GM19099 (cell line): ENCODE measurements at regions not wholly inside any gene's neighbourhood (a gene's known extent, or its start where the extent isn't known, plus 50 kb on each side); places are given as distances from the start of the nearest gene placed in this dataset.
A peak's percentile ranks its signal among the peaks of the same experiment; 100 is the strongest.

Experiments used
- POLR2A ChIP-seq: IDR thresholded peaks from 3 replicates; pipeline ENCODE4 v1.6.1; 2011; ENCODE audit warnings: low read depth; ENCODE audit not compliant: insufficient read length; ENCODE audit errors: extremely low read depth

GRCh38 chr4:184335520-184335919 is 117.8 kb upstream of the ENPP6 start:
- TF ChIP-seq POLR2A = no peak

GRCh38 chr4:184331268-184331995 is 113.8 kb upstream of the ENPP6 start:
- no peak for TF ChIP-seq POLR2A

DNA sequence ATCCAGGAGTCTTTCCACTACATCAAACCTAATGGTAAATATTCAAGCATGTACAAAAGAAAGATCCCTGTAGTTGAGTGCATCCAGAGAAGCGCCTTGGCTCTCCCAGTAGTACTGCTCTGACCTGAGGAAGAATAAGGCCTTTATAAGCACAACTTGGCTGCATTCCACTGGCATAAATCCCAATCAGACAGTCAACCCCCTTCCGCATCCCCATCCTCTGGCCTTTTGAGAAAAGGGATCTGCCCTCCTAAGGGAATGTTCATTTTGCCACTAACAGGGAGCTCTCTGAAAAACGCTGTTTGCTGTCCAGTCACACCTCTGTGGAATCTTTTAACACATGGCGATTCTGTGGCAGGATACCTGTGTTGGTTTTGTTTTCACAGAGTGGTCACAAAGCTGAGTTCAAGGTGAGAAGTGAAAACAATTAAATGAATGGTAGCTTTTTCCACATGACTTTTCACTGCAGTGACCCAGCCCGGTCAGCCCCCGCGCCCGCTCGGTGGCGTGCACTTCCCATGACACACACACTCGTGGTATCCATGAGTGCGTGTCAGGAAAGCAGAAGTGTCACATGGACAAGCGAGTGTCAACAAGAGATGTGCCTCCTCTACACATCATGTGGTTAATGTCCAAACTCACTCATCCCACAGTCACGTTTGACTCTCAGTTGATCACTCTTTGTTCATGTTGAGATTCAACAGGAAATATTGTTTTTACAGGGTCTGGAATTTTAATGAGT is 112.2 kb upstream of the ENPP6 start:
- TF ChIP-seq POLR2A = no peak

GRCh38 chr4:184329235-184329634 is 111.6 kb upstream of the ENPP6 start:
- TF ChIP-seq POLR2A = no peak

- TF ChIP-seq POLR2A = peak; percentile 48
Observed at GRCh38 chr4:184328022-184328736, 110.5 kb upstream of the ENPP6 start.

DNA sequence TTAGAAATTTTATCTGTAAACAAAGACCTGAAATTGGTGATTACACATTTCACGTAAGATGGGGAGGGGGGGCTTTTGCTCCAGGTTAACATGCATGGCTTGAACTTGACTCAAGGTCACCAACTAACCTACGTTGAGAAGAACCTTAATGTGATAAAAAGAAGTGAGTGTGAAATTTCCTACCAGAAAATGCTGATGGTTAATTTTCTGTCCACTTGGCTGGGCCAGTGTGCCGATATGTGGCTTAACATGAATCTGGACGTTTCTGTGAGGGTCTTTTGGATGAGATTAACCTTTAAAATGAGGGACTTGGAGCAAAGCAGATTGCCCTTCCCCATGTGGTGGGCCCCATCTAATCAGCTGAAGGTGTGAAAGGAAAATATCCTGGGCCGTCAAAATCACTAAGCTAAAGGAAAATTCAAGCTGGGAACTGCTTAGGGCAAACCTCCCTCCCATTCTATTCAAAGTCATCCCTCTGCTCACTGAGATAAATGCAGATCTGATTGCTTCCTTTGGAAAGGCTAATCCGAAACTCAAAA is 107.3 kb upstream of the ENPP6 start:
- no peak for TF ChIP-seq POLR2A

DNA sequence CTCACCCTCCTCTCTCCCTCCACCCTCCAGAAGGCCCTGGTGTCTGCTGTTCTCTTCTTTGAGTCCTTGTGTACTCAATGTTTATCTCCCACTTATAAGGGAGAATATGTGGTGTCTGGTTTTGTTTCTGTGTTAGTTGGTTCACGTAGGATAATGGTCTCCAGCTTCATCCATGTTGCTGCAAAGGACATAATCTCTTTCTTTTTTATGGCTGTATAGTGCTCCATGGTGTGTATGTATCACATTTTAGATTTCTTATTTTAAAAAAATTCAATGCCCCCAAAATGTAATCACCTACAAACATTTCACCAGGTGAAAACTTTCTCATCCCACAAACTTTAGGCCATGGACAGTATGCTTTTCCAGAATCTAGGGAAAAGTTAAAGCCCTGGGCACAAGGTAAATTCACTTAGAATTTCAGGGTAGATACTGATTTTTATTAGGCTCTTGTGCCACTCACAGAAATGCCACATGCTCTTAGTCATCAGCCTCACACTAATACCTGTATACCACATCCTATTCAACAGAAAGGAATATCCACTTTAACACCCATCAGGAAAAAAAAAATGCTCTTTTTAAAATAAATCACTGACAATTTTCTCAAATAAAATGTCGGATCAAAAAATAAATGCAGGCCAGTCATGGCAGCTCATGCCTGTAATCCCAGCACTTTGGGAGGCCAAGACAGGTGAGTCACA is 104.8 kb upstream of the ENPP6 start:
- TF ChIP-seq POLR2A = no peak

GRCh38 chr4:184320631-184321030 is 103.0 kb upstream of the ENPP6 start:
- TF ChIP-seq POLR2A = no peak

GRCh38 chr4:184318852-184319251 is 101.2 kb upstream of the ENPP6 start:
- TF ChIP-seq POLR2A = no peak

DNA sequence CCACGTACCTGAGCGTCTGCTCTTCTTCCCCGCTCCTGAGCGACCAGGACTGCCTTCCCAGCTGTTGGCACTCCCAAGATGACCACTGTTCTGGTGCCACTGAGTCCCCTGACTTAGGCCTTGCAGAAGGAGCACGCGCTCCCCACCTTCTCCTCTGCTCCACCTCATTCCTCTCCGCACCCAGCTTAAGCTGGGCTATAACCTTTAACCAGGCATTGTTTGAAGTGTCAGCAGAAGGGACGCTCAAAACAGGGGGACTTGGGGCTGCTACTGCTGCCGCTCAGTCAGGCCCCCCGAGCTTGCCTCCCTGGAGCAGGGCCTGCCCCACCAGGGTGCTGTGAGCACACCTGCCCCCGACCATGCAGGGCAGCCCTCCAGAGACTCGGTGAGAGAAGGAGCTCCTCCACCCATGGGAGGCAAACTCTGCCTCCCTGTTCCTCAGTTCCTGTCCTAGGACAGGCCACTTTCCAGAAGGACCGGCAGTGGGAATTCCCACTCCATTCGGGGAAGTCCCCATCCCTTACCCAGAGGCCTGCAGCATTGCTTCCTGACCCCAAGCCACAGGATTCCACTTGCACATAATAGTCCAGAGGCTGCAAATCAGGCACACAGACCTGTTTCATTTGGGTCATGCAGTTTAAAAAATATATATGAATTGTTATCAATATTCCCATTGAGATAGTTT is 99.7 kb upstream of the ENPP6 start:
- no peak for TF ChIP-seq POLR2A

DNA sequence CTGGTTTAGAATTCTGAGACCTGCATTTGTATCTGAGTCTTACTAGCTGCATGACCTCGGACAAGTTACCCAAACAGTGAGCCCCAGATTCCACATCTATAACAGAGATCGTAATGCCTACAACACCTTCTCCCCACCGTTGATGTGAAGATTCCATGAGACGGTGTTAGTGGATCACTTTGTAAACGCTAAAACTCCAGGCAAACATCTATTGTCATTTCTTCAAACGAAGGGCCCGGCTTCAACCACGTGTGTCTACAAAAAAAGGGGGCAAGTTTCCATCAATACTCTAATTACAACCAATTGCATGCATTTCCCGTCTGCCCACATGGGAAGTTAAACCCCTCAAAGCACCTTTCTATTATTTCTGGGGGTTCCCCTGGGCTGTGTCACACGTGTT is 99.1 kb upstream of the ENPP6 start:
- TF ChIP-seq POLR2A = no peak

DNA sequence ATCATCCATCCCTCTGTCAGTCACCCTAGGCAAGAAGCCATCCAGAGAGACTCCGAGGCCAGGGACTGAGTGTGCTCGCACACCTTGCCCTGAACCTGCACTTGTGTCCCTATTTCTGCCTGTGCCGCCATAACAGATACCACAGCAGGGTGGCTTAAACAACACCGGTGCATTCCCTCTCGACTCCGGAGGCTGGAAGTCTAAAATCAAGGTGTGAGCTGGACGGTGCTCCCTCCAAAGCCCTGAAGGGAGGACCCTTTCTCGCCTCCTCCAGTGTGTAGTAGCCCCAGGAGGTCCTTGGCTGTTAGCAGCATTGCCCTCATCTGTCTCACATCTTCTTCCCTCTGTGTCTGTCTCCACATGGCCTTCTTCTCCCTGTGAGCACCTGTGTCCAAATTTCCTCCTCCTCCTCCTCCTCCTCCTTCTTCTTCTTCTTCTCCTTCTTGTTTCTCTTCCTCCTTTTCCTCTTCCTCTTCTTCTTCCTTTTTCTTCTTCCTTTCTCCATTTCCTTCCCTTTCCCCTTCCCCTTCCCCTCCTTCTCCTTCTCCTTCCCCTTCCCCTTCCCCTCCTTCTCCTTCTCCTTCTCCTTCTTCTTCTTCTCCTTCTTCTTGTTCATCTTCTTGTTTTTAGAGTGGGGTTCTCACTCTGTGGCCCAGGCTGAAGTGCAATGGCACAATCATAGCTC is 98.1 kb upstream of the ENPP6 start:
- no peak for TF ChIP-seq POLR2A

GRCh38 chr4:184313702-184314659 is 96.3 kb upstream of the ENPP6 start:
- TF ChIP-seq POLR2A = peak; percentile 24
